H9 (cell line): ENCODE measurements at regions not wholly inside any gene's neighbourhood (a gene's known extent, or its start where the extent isn't known, plus 50 kb on each side); places are given as distances from the start of the nearest gene placed in this dataset.

Source experiments
- DNase-seq: peaks from one replicate; pipeline ENCODE4 v3.0.0-alpha.2; 2017
- H2AFZ ChIP-seq: one replicate; pipeline ENCODE4 v1.6.1; 2013; ENCODE audit warnings: mild to moderate bottlenecking, low read length, control low read depth, moderate library complexity
- H2AK5ac ChIP-seq: 2 replicates; pipeline ENCODE4 v1.6.1; 2013; ENCODE audit warnings: low read length, control low read depth, mixed read lengths; ENCODE audit not compliant: insufficient read length
- H2BK120ac ChIP-seq: one replicate; pipeline ENCODE4 v1.6.1; 2013; ENCODE audit warnings: low read depth, mild to moderate bottlenecking, low read length, control low read depth, inconsistent platforms; ENCODE audit not compliant: poor library complexity, severe bottlenecking
- H2BK12ac ChIP-seq: 2 replicates; pipeline ENCODE4 v1.6.1; 2013; ENCODE audit warnings: low read length, control low read depth, mixed read lengths, low read depth; ENCODE audit not compliant: insufficient read length
- H2BK15ac ChIP-seq: 2 replicates; pipeline ENCODE4 v1.6.1; 2013; ENCODE audit warnings: low read depth, low read length, control low read depth
- H2BK20ac ChIP-seq: one replicate; pipeline ENCODE4 v1.6.1; 2013; ENCODE audit warnings: low read depth, mild to moderate bottlenecking, low read length, control low read depth, inconsistent platforms; ENCODE audit not compliant: poor library complexity, severe bottlenecking
- H2BK5ac ChIP-seq: 2 replicates; pipeline ENCODE4 v1.6.1; 2013; ENCODE audit warnings: low read length, control low read depth, mixed read lengths; ENCODE audit not compliant: insufficient read length
- H3K14ac ChIP-seq: 2 replicates; pipeline ENCODE4 v1.6.1; 2013; ENCODE audit warnings: low read length, control low read depth; ENCODE audit not compliant: insufficient read depth
- H3K18ac ChIP-seq: 2 replicates; pipeline ENCODE4 v1.6.1; 2013; ENCODE audit warnings: low read depth, mild to moderate bottlenecking, mixed read lengths, low read length, control low read depth; ENCODE audit not compliant: insufficient read length
- H3K23ac ChIP-seq: 2 replicates; pipeline ENCODE4 v1.6.1; 2013; ENCODE audit warnings: low read length, control low read depth, mixed read lengths, low read depth; ENCODE audit not compliant: insufficient read length
- H3K23me2 ChIP-seq: 2 replicates; pipeline ENCODE4 v1.6.1; 2013; ENCODE audit warnings: low read depth, mild to moderate bottlenecking, mixed read lengths, low read length, control low read depth; ENCODE audit not compliant: insufficient read length, poor library complexity, severe bottlenecking
- H3K27ac ChIP-seq: 2 replicates; pipeline ENCODE4 v1.5.1; 2013; ENCODE audit warnings: low read length, control low read depth, mixed read lengths, low read depth; ENCODE audit not compliant: insufficient read length
- H3K27me3 ChIP-seq: 2 replicates; pipeline ENCODE4 v1.6.1; 2013; ENCODE audit warnings: low read length, control low read depth, inconsistent platforms; ENCODE audit not compliant: insufficient read depth
- H3K4ac ChIP-seq: 2 replicates; pipeline ENCODE4 v1.6.1; 2013; ENCODE audit warnings: low read depth, mild to moderate bottlenecking, control low read depth, inconsistent platforms, low read length, moderate library complexity
- H3K4me1 ChIP-seq: 2 replicates; pipeline ENCODE4 v1.6.1; 2013; ENCODE audit warnings: low read length, control low read depth, inconsistent platforms; ENCODE audit not compliant: insufficient read depth
- H3K4me2 ChIP-seq: 2 replicates; pipeline ENCODE4 v1.6.1; 2013; ENCODE audit warnings: low read length, control low read depth, mixed read lengths; ENCODE audit not compliant: insufficient read length, insufficient read depth
- H3K56ac ChIP-seq: 2 replicates; pipeline ENCODE4 v1.6.1; 2013; ENCODE audit warnings: low read depth, mild to moderate bottlenecking, mixed read lengths, low read length, control low read depth; ENCODE audit not compliant: insufficient read length
- H3K79me1 ChIP-seq: 2 replicates; pipeline ENCODE4 v1.6.1; 2013; ENCODE audit warnings: low read depth, mild to moderate bottlenecking, moderate library complexity, low read length, control low read depth, inconsistent platforms; ENCODE audit not compliant: insufficient read depth, poor library complexity, severe bottlenecking
- H3K79me2 ChIP-seq: 2 replicates; pipeline ENCODE4 v1.6.1; 2013; ENCODE audit warnings: low read length, control low read depth, inconsistent platforms; ENCODE audit not compliant: insufficient read depth
- H3K9ac ChIP-seq: 2 replicates; pipeline ENCODE4 v1.6.1; 2013; ENCODE audit warnings: low read length, control low read depth, mixed read lengths; ENCODE audit not compliant: insufficient read length; ENCODE audit errors: extremely low read depth
- H3K9me3 ChIP-seq: one replicate; pipeline ENCODE4 v1.6.1; 2013; ENCODE audit warnings: low read depth, low read length, inconsistent platforms; ENCODE audit not compliant: control insufficient read depth
- H3T11ph ChIP-seq: one replicate; pipeline ENCODE4 v1.6.1; 2013; ENCODE audit warnings: mild to moderate bottlenecking, low read length, control low read depth, inconsistent platforms
- H4K20me1 ChIP-seq: one replicate; pipeline ENCODE4 v1.6.1; 2013; ENCODE audit not compliant: control insufficient read depth, insufficient read length, insufficient read depth
- H4K5ac ChIP-seq: 2 replicates; pipeline ENCODE4 v1.6.1; 2013; ENCODE audit warnings: low read depth, mild to moderate bottlenecking, mixed read lengths, low read length, control low read depth; ENCODE audit not compliant: insufficient read length
- H4K8ac ChIP-seq: replicated peaks from 2 replicates; pipeline ENCODE4 v1.6.1; 2013; ENCODE audit warnings: low read length, control low read depth, mixed read lengths, low read depth; ENCODE audit not compliant: insufficient read length
- H4K91ac ChIP-seq: 2 replicates; pipeline ENCODE4 v1.6.1; 2013; ENCODE audit warnings: low read depth, mild to moderate bottlenecking, moderate library complexity, mixed read lengths, low read length, control low read depth; ENCODE audit not compliant: insufficient read length
- H3K27ac Mint-ChIP-seq, 3 experiments: 2 replicates in 2 of 3; 3 replicates in 1 of 3; pipeline ENCODE4 v1.8.0; 2020 to 2021; ENCODE audit warnings: mixed read lengths in 3 of 3, mild to moderate bottlenecking in 1 of 3, moderate library complexity in 1 of 3
- H3K27me3 Mint-ChIP-seq: 2 replicates; pipeline ENCODE4 v1.8.0; 2021; ENCODE audit warnings: low read depth, mild to moderate bottlenecking, moderate library complexity, mixed read lengths
- H3K36me3 Mint-ChIP-seq, 3 experiments: 2 replicates in 2 of 3; 3 replicates in 1 of 3; pipeline ENCODE4 v1.8.0; 2020 to 2021; ENCODE audit warnings: low read depth in 3 of 3, mixed read lengths in 3 of 3; ENCODE audit not compliant: insufficient read depth in 1 of 3
- H3K4me1 Mint-ChIP-seq, 2 experiments: 2 replicates each; pipeline ENCODE4 v1.8.0; 2020; ENCODE audit warnings: mixed read lengths in 2 of 2
- H3K4me3 Mint-ChIP-seq, 2 experiments: 2 replicates in 1 of 2; 3 replicates in 1 of 2; pipeline ENCODE4 v1.8.0; 2020 to 2021; ENCODE audit warnings: mild to moderate bottlenecking in 2 of 2, mixed read lengths in 2 of 2, moderate library complexity in 1 of 2
- H3K9me3 Mint-ChIP-seq, 2 experiments: 2 replicates in 1 of 2; 3 replicates in 1 of 2; pipeline ENCODE4 v1.8.0; 2020; ENCODE audit warnings: mild to moderate bottlenecking in 2 of 2, mixed read lengths in 2 of 2, moderate library complexity in 1 of 2
- CTCF ChIP-seq: fragments of 200-600 bp; sonication (generic); conservative IDR thresholded peaks from 3 replicates; pipeline ENCODE4 v1.8.0; 2021; ENCODE audit warnings: antibody characterized with exemption, mild to moderate bottlenecking
- WGBS: extraction: QIAGEN DNeasy Blood & Tissue Kit; methylation state at CpG from one replicate; pipeline ENCODE4 v1.1.7; 2013; ENCODE audit warnings: missing lambda C conversion rate, low lambda C conversion rate, mixed read lengths; ENCODE audit not compliant: insufficient read length; ENCODE audit errors: extremely low coverage; 5-methylcytosine and 5-hydroxymethylcytosine counted together

- no peak overlapping the region for H4K91ac ChIP-seq
- H3K9me3 ChIP-seq: no peaks in the 10 kb centered on the region
- WGBS: no CpG with 5 or more reads among the region's 2 CpGs
- H3K14ac ChIP-seq: no peak overlapping the region
- no peak overlapping the region for H3K4me3 Mint-ChIP-seq
- no peak overlapping the region for H4K8ac ChIP-seq
- no peaks in the 10 kb centered on the region for H3K79me1 ChIP-seq
- H2AFZ ChIP-seq: no peak overlapping the region
- H3K27ac Mint-ChIP-seq: no peak overlapping the region; a peak in 1 of 7 replicates
- no peak overlapping the region for H2BK5ac ChIP-seq
- no peak overlapping the region for H3K9ac ChIP-seq
- no peak overlapping the region for H3K4ac ChIP-seq
- no peak for TF ChIP-seq CTCF
- H3T11ph ChIP-seq: no peak overlapping the region
- no peak overlapping the region for H3K56ac ChIP-seq
- H3K23ac ChIP-seq: no peak overlapping the region
- H2BK15ac ChIP-seq: no peak overlapping the region
- H3K4me1 Mint-ChIP-seq: peaks cover 2% of the 10 kb centered on the region in 2 experiments; a peak in 2 of 4 replicates
- H3K36me3 Mint-ChIP-seq: no peaks in the 10 kb centered on the region
- no peak overlapping the region for H2BK12ac ChIP-seq
- no peak for DNase-seq
- no peaks in the 10 kb centered on the region for H3K27me3 ChIP-seq
- H3K9me3 Mint-ChIP-seq: no peaks in the 10 kb centered on the region
- no peaks in the 10 kb centered on the region for H3K4me1 ChIP-seq
- H3K27me3 Mint-ChIP-seq: no peaks in the 10 kb centered on the region
- no peak overlapping the region for H2BK120ac ChIP-seq
- H3K23me2 ChIP-seq: no peaks in the 10 kb centered on the region
- no peak overlapping the region for H3K27ac ChIP-seq
- no peak overlapping the region for H3K4me2 ChIP-seq
- no peak overlapping the region for H2AK5ac ChIP-seq
- no peaks in the 10 kb centered on the region for H4K20me1 ChIP-seq
- no peak overlapping the region for H4K5ac ChIP-seq
- H3K18ac ChIP-seq: no peak overlapping the region
- H2BK20ac ChIP-seq: no peak overlapping the region
- H3K79me2 ChIP-seq: no peaks in the 10 kb centered on the region
Measured at GRCh38 chr5:160961761-160962160, 109.8 kb upstream of the ATP10B start.
